Heart left ventricle (tissue), 13 donors: ENCODE measurements at regions not wholly inside any gene's neighbourhood (a gene's known extent, or its start where the extent isn't known, plus 50 kb on each side); places are given as distances from the start of the nearest gene placed in this dataset.

Source experiments
- CTCF ChIP-seq, 12 donors: fragments of 200-600 bp; sonication (generic) in 4 of 12; IDR thresholded peaks; one replicate each; pipeline versions ENCODE4 v1.5.0 to v1.8.0; 2018 to 2022; ENCODE audit warnings: antibody characterized with exemption in 12 of 12, mild to moderate bottlenecking in 5 of 12
- POLR2A ChIP-seq, 2 donors: fragments of 450-650 bp; IDR thresholded peaks; one replicate each; pipeline ENCODE4 v1.6.1; 2017; ENCODE audit warnings: antibody characterized with exemption in 2 of 2, mild to moderate bottlenecking in 2 of 2, moderate library complexity in 2 of 2
- donor health status: ischemic (EF 13 %, LVEDD 7.1; RV severe dilation, severe dysfunction).
- donor health status: DM: no; HTN: yes; CAD: no.
- donor health status: DM: no; HTN: no; CAD: no.
- donor health status: ischemic (EF 25% LVEDD 6.9; RV normal size, moderate dysfunction).
- donor health status: ischemic (EF 25% LVEDD 5.7; RV mildly dilated, moderate dysfunction).
- donor health status: ischemic (EF 35%, LVEDD 5.7; RV mildly dilated, moderate dysfunction).
- donor health status: nonischemic (EF 11% LVEDD 7.7; RV severe dilation, severe dysfunction).
- donor health status: DM: yes; HTN: yes; CAD: no.
- donor health status: PGD.
- donor health status: ischemic (EF 29% LVEDD 5.4; RV normal size, mild dysfunction).
- donor health status: nonischemic (EF 23%, LVEDD 6.1; RV moderate dilation, normal function).

GRCh38 chr2:216292475-216292874 is 79.8 kb downstream of the MARCHF4 start:
- TF ChIP-seq CTCF (IDR thresholded peaks at IDR 0.05) (no peak), POLR2A (IDR thresholded peaks at IDR 0.05) (no peak)
